NK-92 (cell line): ENCODE measurements at regions not wholly inside any gene's neighbourhood (a gene's known extent, or its start where the extent isn't known, plus 50 kb on each side); places are given as distances from the start of the nearest gene placed in this dataset.

ENCODE experiments used
- DNase-seq: peaks from one replicate; lab custom pipeline; 2025; ENCODE audit not compliant: unreplicated experiment; lab: John Stamatoyannopoulos, UW

- no peak for DNase-seq
Measured at GRCh38 chr2:195413944-195414343, 243.1 kb upstream of the SLC39A10 start.

GRCh38 chr2:195413422-195413821 is 243.6 kb upstream of the SLC39A10 start:
- DNase-seq, result no peak

- DNase-seq, result no peak
Measured at GRCh38 chr2:195411219-195411687, 245.8 kb upstream of the SLC39A10 start.

- DNase-seq, result no peak
Measured at GRCh38 chr2:195410074-195410671, 246.9 kb upstream of the SLC39A10 start.

GRCh38 chr2:195408811-195409210 is 248.2 kb upstream of the SLC39A10 start:
- DNase-seq, result no peak

GRCh38 chr2:195408196-195408595 is 248.8 kb upstream of the SLC39A10 start:
- DNase-seq, result no peak

- DNase-seq, result no peak
Measured at GRCh38 chr2:195407783-195408182, 249.2 kb upstream of the SLC39A10 start.

GRCh38 chr2:195406886-195407603 is 250.0 kb upstream of the SLC39A10 start:
- DNase-seq, result no peak

- no peak for DNase-seq
Measured at GRCh38 chr2:195404651-195405050, 252.4 kb upstream of the SLC39A10 start.

GRCh38 chr2:195396479-195396878 is 260.5 kb upstream of the SLC39A10 start:
- no peak for DNase-seq

- DNase-seq, result no peak
Measured at GRCh38 chr2:195395362-195395761, 261.7 kb upstream of the SLC39A10 start.

- DNase-seq, result no peak
Measured at GRCh38 chr2:195392446-195393336, 264.3 kb upstream of the SLC39A10 start.

GRCh38 chr2:195390686-195391321 is 266.2 kb upstream of the SLC39A10 start:
- DNase-seq, result no peak

GRCh38 chr2:195388028-195388427 is 269.0 kb upstream of the SLC39A10 start:
- no peak for DNase-seq

- no peak for DNase-seq
Measured at GRCh38 chr2:195382186-195382585, 274.8 kb upstream of the SLC39A10 start.

- DNase-seq, result no peak
Measured at GRCh38 chr2:195370167-195370943, 286.7 kb upstream of the SLC39A10 start.

- no peak for DNase-seq
Measured at GRCh38 chr2:195369218-195369587, 287.8 kb upstream of the SLC39A10 start.

GRCh38 chr2:195368249-195369217 is 288.5 kb upstream of the SLC39A10 start:
- no peak for DNase-seq

- no peak for DNase-seq
Measured at GRCh38 chr2:195367809-195368208, 289.2 kb upstream of the SLC39A10 start.
